HG03025 (cell line): ENCODE measurements at regions not wholly inside any gene's neighbourhood (a gene's known extent, or its start where the extent isn't known, plus 50 kb on each side); places are given as distances from the start of the nearest gene placed in this dataset.
A peak's percentile ranks its signal among the peaks of the same experiment; 100 is the strongest.
"Not testable (repeated sequence)": the region's sequence is repeated elsewhere in the genome, so short reads cannot be mapped to it uniquely, and the experiment has no call there.

Experiments
- ATAC-seq: cut with Tn5 transposase; IDR thresholded peaks from one replicate; pipeline ENCODE4 v1.9.1; 2021; ENCODE audit warnings: mild to moderate bottlenecking, moderate library complexity; ENCODE audit not compliant: unreplicated experiment, low FRiP score

GRCh38 chr2:38152035-38152434 lies 76.1 kb upstream of the CYP1B1 start:
- ATAC-seq = no peak

GRCh38 chr2:38149531-38149930 lies 73.6 kb upstream of the CYP1B1 start:
- no peak for ATAC-seq

- ATAC-seq = no peak
Observed at GRCh38 chr2:38148501-38148900, 72.5 kb upstream of the CYP1B1 start.

- peak; percentile 13 for ATAC-seq
Observed at GRCh38 chr2:38147333-38148121, 71.6 kb upstream of the CYP1B1 start.

GRCh38 chr2:38146907-38147307 lies 71.0 kb upstream of the CYP1B1 start:
- ATAC-seq = peak; percentile 69

- ATAC-seq = peak; percentile 42
Observed at GRCh38 chr2:38146275-38146906, 70.4 kb upstream of the CYP1B1 start.

GRCh38 chr2:38145236-38145635 lies 69.3 kb upstream of the CYP1B1 start:
- ATAC-seq = no peak

GRCh38 chr2:38142627-38143026 lies 66.7 kb upstream of the CYP1B1 start:
- no peak for ATAC-seq

- ATAC-seq = no peak
Observed at GRCh38 chr2:38141501-38141900, 65.5 kb upstream of the CYP1B1 start.

GRCh38 chr2:38138996-38139395 lies 63.0 kb upstream of the CYP1B1 start:
- no peak for ATAC-seq

- ATAC-seq = no peak
Observed at GRCh38 chr2:38138419-38138818, 62.5 kb upstream of the CYP1B1 start.

GRCh38 chr2:38137958-38138357 lies 62.0 kb upstream of the CYP1B1 start:
- not testable (repeated sequence) for ATAC-seq

- no peak for ATAC-seq
Observed at GRCh38 chr2:38131676-38132075, 55.7 kb upstream of the CYP1B1 start.

GRCh38 chr2:38130876-38131275 lies 54.9 kb upstream of the CYP1B1 start:
- no peak for ATAC-seq

- no peak for ATAC-seq
Observed at GRCh38 chr2:38129987-38130386, 54.0 kb upstream of the CYP1B1 start.

- ATAC-seq = no peak
Observed at GRCh38 chr2:38129481-38129880, 53.5 kb upstream of the CYP1B1 start.

GRCh38 chr2:38128653-38129052 lies 52.7 kb upstream of the CYP1B1 start:
- no peak for ATAC-seq

GRCh38 chr2:38127277-38127676 lies 51.3 kb upstream of the CYP1B1 start:
- ATAC-seq = no peak

GRCh38 chr2:38125842-38126241 lies 49.9 kb upstream of the CYP1B1 start:
- ATAC-seq = no peak
